ENCODE measurements at regions not wholly inside any gene's neighbourhood (a gene's known extent, or its start where the extent isn't known, plus 50 kb on each side); places are given as distances from the start of the nearest gene placed in this dataset.

DNA sequence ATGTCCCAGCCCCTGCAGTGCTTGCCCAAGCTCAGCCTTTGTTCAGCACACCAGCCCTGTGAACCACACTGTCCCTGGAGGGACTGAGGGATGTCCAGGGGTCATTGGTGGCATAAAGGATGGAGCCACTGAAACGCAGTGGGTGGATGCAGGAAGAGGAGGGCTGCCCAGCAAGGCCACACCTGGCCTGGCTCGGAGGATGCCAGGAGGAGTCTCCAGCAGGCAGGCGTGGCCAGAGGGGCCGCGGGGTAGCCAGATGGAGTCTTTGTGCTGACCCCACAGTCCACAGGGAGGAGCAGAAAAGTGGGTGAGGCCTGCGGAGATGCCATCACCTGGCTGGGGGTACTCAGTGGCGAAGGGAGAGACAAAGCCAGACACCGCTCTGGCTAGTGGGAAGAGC, 108.5 kb upstream of the C14orf180 start:
- Histone ChIP-seq H3K27ac (no peak overlapping the region), H3K27me3 (no peaks in the 10 kb centered on the region), H3K4me1 (no peaks in the 10 kb centered on the region), H3K4me3 (no peak overlapping the region), H3K9me3 (no peaks in the 10 kb centered on the region), H3K36me3 (no peaks in the 10 kb centered on the region)
- no peak for ATAC-seq
- DNase-seq = no peak
- TF ChIP-seq, protein P1, sequence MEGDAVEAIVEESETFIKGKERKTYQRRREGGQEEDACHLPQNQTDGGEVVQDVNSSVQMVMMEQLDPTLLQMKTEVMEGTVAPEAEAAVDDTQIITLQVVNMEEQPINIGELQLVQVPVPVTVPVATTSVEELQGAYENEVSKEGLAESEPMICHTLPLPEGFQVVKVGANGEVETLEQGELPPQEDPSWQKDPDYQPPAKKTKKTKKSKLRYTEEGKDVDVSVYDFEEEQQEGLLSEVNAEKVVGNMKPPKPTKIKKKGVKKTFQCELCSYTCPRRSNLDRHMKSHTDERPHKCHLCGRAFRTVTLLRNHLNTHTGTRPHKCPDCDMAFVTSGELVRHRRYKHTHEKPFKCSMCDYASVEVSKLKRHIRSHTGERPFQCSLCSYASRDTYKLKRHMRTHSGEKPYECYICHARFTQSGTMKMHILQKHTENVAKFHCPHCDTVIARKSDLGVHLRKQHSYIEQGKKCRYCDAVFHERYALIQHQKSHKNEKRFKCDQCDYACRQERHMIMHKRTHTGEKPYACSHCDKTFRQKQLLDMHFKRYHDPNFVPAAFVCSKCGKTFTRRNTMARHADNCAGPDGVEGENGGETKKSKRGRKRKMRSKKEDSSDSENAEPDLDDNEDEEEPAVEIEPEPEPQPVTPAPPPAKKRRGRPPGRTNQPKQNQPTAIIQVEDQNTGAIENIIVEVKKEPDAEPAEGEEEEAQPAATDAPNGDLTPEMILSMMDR (IDR thresholded peaks at IDR 0.05) = no peak
- intact Hi-C loops (cut with DNase I) = no loop called here

GRCh38 chr14:104472073-104472472, 107.5 kb upstream of the C14orf180 start:
- no peaks in the 10 kb centered on the region for H3K27me3 ChIP-seq
- ATAC-seq = no peak
- intact Hi-C loops (cut with DNase I) = no loop called here
- no peaks in the 10 kb centered on the region for H3K36me3 ChIP-seq
- no peaks in the 10 kb centered on the region for H3K9me3 ChIP-seq
- H3K27ac ChIP-seq = no peak overlapping the region
- H3K4me1 ChIP-seq = no peaks in the 10 kb centered on the region
- TF ChIP-seq, protein P1 (IDR thresholded peaks at IDR 0.05) = no peak
- no peak for DNase-seq
- no peak overlapping the region for H3K4me3 ChIP-seq

GRCh38 chr14:104472536-104473243, 106.9 kb upstream of the C14orf180 start:
- ATAC-seq (no peak), DNase-seq (no peak)
- Histone ChIP-seq H3K4me1 (no peaks in the 10 kb centered on the region), H3K36me3 (no peaks in the 10 kb centered on the region), H3K4me3 (no peak overlapping the region), H3K27ac (no peak overlapping the region), H3K9me3 (no peaks in the 10 kb centered on the region), H3K27me3 (no peaks in the 10 kb centered on the region)
- intact Hi-C loops (cut with DNase I) = no loop called here
- TF ChIP-seq, protein P1 (IDR thresholded peaks at IDR 0.05) = no peak

- no peak overlapping the region for H3K4me3 ChIP-seq
- H3K36me3 ChIP-seq = no peaks in the 10 kb centered on the region
- H3K9me3 ChIP-seq = no peaks in the 10 kb centered on the region
- no peak overlapping the region for H3K27ac ChIP-seq
- DNase-seq (no peak), ATAC-seq (no peak)
- no peaks in the 10 kb centered on the region for H3K27me3 ChIP-seq
- TF ChIP-seq, protein P1 (IDR thresholded peaks at IDR 0.05) = no peak
- no peaks in the 10 kb centered on the region for H3K4me1 ChIP-seq
- intact Hi-C loops (cut with DNase I) = no loop called here
These were observed 106.4 kb upstream of the C14orf180 start for GRCh38 chr14:104473244-104473565.

DNA sequence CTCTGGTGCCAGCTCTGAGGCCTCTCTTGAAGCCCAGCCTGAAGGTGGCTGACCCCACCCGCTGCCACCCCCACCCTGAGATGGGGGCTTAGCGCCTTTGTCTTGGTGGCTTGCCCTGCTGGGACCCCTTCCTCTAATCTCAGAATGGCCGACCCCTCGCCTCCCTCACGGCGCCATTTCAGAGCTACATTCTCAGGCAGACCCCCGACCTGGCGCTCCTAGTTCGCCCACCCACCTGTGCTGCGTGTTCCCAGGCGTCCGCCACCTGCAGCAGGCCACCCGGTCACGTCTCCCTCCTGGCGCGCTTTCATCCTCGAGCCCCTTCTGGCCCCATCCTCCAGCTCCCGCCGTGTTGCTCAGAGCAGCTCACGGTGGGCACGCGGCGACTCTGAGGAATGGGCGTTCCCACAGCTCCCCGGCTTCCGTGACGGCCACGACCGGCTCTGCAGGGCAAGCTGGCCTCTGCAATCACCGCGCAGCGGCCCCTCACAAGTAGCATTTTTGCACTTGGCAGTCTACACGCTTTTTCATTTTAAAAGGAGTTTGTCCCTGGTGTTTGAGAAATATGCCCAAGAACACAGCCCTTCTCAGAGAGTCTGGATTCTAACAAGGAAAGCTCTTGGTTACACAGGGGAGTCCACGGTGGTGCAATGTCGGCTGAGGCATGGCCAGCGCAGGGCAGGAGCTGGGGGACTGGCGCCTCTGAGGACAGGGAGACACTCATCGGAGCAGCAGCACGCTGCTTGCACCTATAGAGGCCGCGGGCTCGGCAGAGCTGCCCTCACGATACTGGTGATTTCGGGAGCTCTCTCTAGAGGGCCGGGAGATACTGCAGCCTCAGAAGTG, 105.7 kb upstream of the C14orf180 start:
- no peak overlapping the region for H3K27ac ChIP-seq
- no peaks in the 10 kb centered on the region for H3K9me3 ChIP-seq
- no peaks in the 10 kb centered on the region for H3K27me3 ChIP-seq
- no peaks in the 10 kb centered on the region for H3K36me3 ChIP-seq
- intact Hi-C loops (cut with DNase I) = no loop called here
- DNase-seq (no peak), ATAC-seq (no peak)
- TF ChIP-seq, protein P1 (IDR thresholded peaks at IDR 0.05) = no peak
- H3K4me1 ChIP-seq = no peaks in the 10 kb centered on the region
- no peak overlapping the region for H3K4me3 ChIP-seq
